ENCODE measurements at regions not wholly inside any gene's neighbourhood (a gene's known extent, or its start where the extent isn't known, plus 50 kb on each side); places are given as distances from the start of the nearest gene placed in this dataset.

- no peak for TF ChIP-seq POLR2A (IDR thresholded peaks at IDR 0.05)
- no peak for TF ChIP-seq CTCF (IDR thresholded peaks at IDR 0.05)
- H3K9me3 ChIP-seq = no peaks in the 10 kb centered on the region
- no peaks in the 10 kb centered on the region for H3K27me3 ChIP-seq
- no peaks in the 10 kb centered on the region for H3K4me1 ChIP-seq
- DNase-seq = no peak
- H3K36me3 ChIP-seq (ENCODE audit: low read depth, missing control alignments) = no peaks in the 10 kb centered on the region
- H3K4me3 ChIP-seq = peak overlapping the region in 1 of 2 donors; percentile 24
- intact Hi-C loops (cut with DNase I; ENCODE audit: low total_unique reads) = no loop called here
- H3K27ac ChIP-seq = no peak overlapping the region
- 18 to 61% methylated on average over 21 to 28 of the region's 28 CpGs for WGBS, 2 donors
These were observed 90.7 kb upstream of the RAB18 start for GRCh38 chr10:27413387-27413786.

- no peak overlapping the region for H3K4me3 ChIP-seq
- no peak overlapping the region for H3K27ac ChIP-seq
- intact Hi-C loops (cut with DNase I; ENCODE audit: low total_unique reads) = no loop called here
- H3K36me3 ChIP-seq (ENCODE audit: low read depth, missing control alignments) = no peaks in the 10 kb centered on the region
- TF ChIP-seq CTCF (IDR thresholded peaks at IDR 0.05) (no peak), POLR2A (IDR thresholded peaks at IDR 0.05) (no peak)
- H3K9me3 ChIP-seq = no peaks in the 10 kb centered on the region
- 71 to 74% methylated on average over 3 of the region's 3 CpGs for WGBS, 2 donors
- no peaks in the 10 kb centered on the region for H3K27me3 ChIP-seq
- H3K4me1 ChIP-seq = no peaks in the 10 kb centered on the region
- no peak for DNase-seq
These were observed 94.0 kb upstream of the RAB18 start for GRCh38 chr10:27410153-27410552.

- WGBS, 2 donors = 83 to 95% methylated on average over 6 of the region's 6 CpGs
- no peak for TF ChIP-seq POLR2A (IDR thresholded peaks at IDR 0.05)
- TF ChIP-seq CTCF (IDR thresholded peaks at IDR 0.05) = no peak
- H3K9me3 ChIP-seq = no peaks in the 10 kb centered on the region
- intact Hi-C loops (cut with DNase I; ENCODE audit: low total_unique reads) = no loop called here
- H3K27me3 ChIP-seq = no peaks in the 10 kb centered on the region
- no peak overlapping the region for H3K27ac ChIP-seq
- H3K36me3 ChIP-seq (ENCODE audit: low read depth, missing control alignments) = no peaks in the 10 kb centered on the region
- DNase-seq = no peak
- no peak overlapping the region for H3K4me3 ChIP-seq
- H3K4me1 ChIP-seq = no peaks in the 10 kb centered on the region
These were observed 96.8 kb upstream of the RAB18 start for GRCh38 chr10:27407271-27407670.

GRCh38 chr10:27399871-27400270 is 104.2 kb upstream of the RAB18 start:
- no peaks in the 10 kb centered on the region for H3K9me3 ChIP-seq
- WGBS, 2 donors = 0 to 33% methylated on average over 1 of the region's 1 CpG
- TF ChIP-seq CTCF (IDR thresholded peaks at IDR 0.05) (no peak), POLR2A (IDR thresholded peaks at IDR 0.05) (no peak)

GRCh38 chr10:27393961-27394360 is 110.1 kb upstream of the RAB18 start:
- no peaks in the 10 kb centered on the region for H3K36me3 ChIP-seq (ENCODE audit: low read depth, missing control alignments)
- no peaks in the 10 kb centered on the region for H3K27me3 ChIP-seq
- 75 to 82% methylated on average over 3 to 4 of the region's 4 CpGs for WGBS, 2 donors
- H3K4me3 ChIP-seq = no peak overlapping the region
- TF ChIP-seq CTCF (IDR thresholded peaks at IDR 0.05) (no peak), POLR2A (IDR thresholded peaks at IDR 0.05) (no peak)
- H3K27ac ChIP-seq = no peak overlapping the region
- no peaks in the 10 kb centered on the region for H3K4me1 ChIP-seq
- no peak for DNase-seq
- intact Hi-C loops (cut with DNase I; ENCODE audit: low total_unique reads) = no loop called here
- H3K9me3 ChIP-seq = no peaks in the 10 kb centered on the region

More at GRCh38 chr10:27399871-27400270, 104.2 kb upstream of the RAB18 start:
- no peaks in the 10 kb centered on the region for H3K36me3 ChIP-seq (ENCODE audit: low read depth, missing control alignments)
- no peaks in the 10 kb centered on the region for H3K4me1 ChIP-seq
- no peak overlapping the region for H3K27ac ChIP-seq
- no peak for DNase-seq
- no peaks in the 10 kb centered on the region for H3K27me3 ChIP-seq
- H3K4me3 ChIP-seq = no peak overlapping the region
- intact Hi-C loops (cut with DNase I; ENCODE audit: low total_unique reads) = no loop called here
